H9 (cell line): ENCODE measurements at regions not wholly inside any gene's neighbourhood (a gene's known extent, or its start where the extent isn't known, plus 50 kb on each side); places are given as distances from the start of the nearest gene placed in this dataset.

Source experiments
- DNase-seq: peaks from one replicate; pipeline ENCODE4 v3.0.0-alpha.2; 2017
- H2AFZ ChIP-seq: one replicate; pipeline ENCODE4 v1.6.1; 2013; ENCODE audit warnings: mild to moderate bottlenecking, low read length, control low read depth, moderate library complexity
- H2AK5ac ChIP-seq: 2 replicates; pipeline ENCODE4 v1.6.1; 2013; ENCODE audit warnings: low read length, control low read depth, mixed read lengths; ENCODE audit not compliant: insufficient read length
- H2BK120ac ChIP-seq: one replicate; pipeline ENCODE4 v1.6.1; 2013; ENCODE audit warnings: low read depth, mild to moderate bottlenecking, low read length, control low read depth, inconsistent platforms; ENCODE audit not compliant: poor library complexity, severe bottlenecking
- H2BK12ac ChIP-seq: 2 replicates; pipeline ENCODE4 v1.6.1; 2013; ENCODE audit warnings: low read length, control low read depth, mixed read lengths, low read depth; ENCODE audit not compliant: insufficient read length
- H2BK15ac ChIP-seq: 2 replicates; pipeline ENCODE4 v1.6.1; 2013; ENCODE audit warnings: low read depth, low read length, control low read depth
- H2BK20ac ChIP-seq: one replicate; pipeline ENCODE4 v1.6.1; 2013; ENCODE audit warnings: low read depth, mild to moderate bottlenecking, low read length, control low read depth, inconsistent platforms; ENCODE audit not compliant: poor library complexity, severe bottlenecking
- H2BK5ac ChIP-seq: 2 replicates; pipeline ENCODE4 v1.6.1; 2013; ENCODE audit warnings: low read length, control low read depth, mixed read lengths; ENCODE audit not compliant: insufficient read length
- H3K14ac ChIP-seq: 2 replicates; pipeline ENCODE4 v1.6.1; 2013; ENCODE audit warnings: low read length, control low read depth; ENCODE audit not compliant: insufficient read depth
- H3K18ac ChIP-seq: 2 replicates; pipeline ENCODE4 v1.6.1; 2013; ENCODE audit warnings: low read depth, mild to moderate bottlenecking, mixed read lengths, low read length, control low read depth; ENCODE audit not compliant: insufficient read length
- H3K23ac ChIP-seq: 2 replicates; pipeline ENCODE4 v1.6.1; 2013; ENCODE audit warnings: low read length, control low read depth, mixed read lengths, low read depth; ENCODE audit not compliant: insufficient read length
- H3K23me2 ChIP-seq: 2 replicates; pipeline ENCODE4 v1.6.1; 2013; ENCODE audit warnings: low read depth, mild to moderate bottlenecking, mixed read lengths, low read length, control low read depth; ENCODE audit not compliant: insufficient read length, poor library complexity, severe bottlenecking
- H3K27ac ChIP-seq: 2 replicates; pipeline ENCODE4 v1.5.1; 2013; ENCODE audit warnings: low read length, control low read depth, mixed read lengths, low read depth; ENCODE audit not compliant: insufficient read length
- H3K27me3 ChIP-seq: 2 replicates; pipeline ENCODE4 v1.6.1; 2013; ENCODE audit warnings: low read length, control low read depth, inconsistent platforms; ENCODE audit not compliant: insufficient read depth
- H3K4ac ChIP-seq: 2 replicates; pipeline ENCODE4 v1.6.1; 2013; ENCODE audit warnings: low read depth, mild to moderate bottlenecking, control low read depth, inconsistent platforms, low read length, moderate library complexity
- H3K4me1 ChIP-seq: 2 replicates; pipeline ENCODE4 v1.6.1; 2013; ENCODE audit warnings: low read length, control low read depth, inconsistent platforms; ENCODE audit not compliant: insufficient read depth
- H3K4me2 ChIP-seq: 2 replicates; pipeline ENCODE4 v1.6.1; 2013; ENCODE audit warnings: low read length, control low read depth, mixed read lengths; ENCODE audit not compliant: insufficient read length, insufficient read depth
- H3K56ac ChIP-seq: 2 replicates; pipeline ENCODE4 v1.6.1; 2013; ENCODE audit warnings: low read depth, mild to moderate bottlenecking, mixed read lengths, low read length, control low read depth; ENCODE audit not compliant: insufficient read length
- H3K79me1 ChIP-seq: 2 replicates; pipeline ENCODE4 v1.6.1; 2013; ENCODE audit warnings: low read depth, mild to moderate bottlenecking, moderate library complexity, low read length, control low read depth, inconsistent platforms; ENCODE audit not compliant: insufficient read depth, poor library complexity, severe bottlenecking
- H3K79me2 ChIP-seq: 2 replicates; pipeline ENCODE4 v1.6.1; 2013; ENCODE audit warnings: low read length, control low read depth, inconsistent platforms; ENCODE audit not compliant: insufficient read depth
- H3K9ac ChIP-seq: 2 replicates; pipeline ENCODE4 v1.6.1; 2013; ENCODE audit warnings: low read length, control low read depth, mixed read lengths; ENCODE audit not compliant: insufficient read length; ENCODE audit errors: extremely low read depth
- H3K9me3 ChIP-seq: one replicate; pipeline ENCODE4 v1.6.1; 2013; ENCODE audit warnings: low read depth, low read length, inconsistent platforms; ENCODE audit not compliant: control insufficient read depth
- H3T11ph ChIP-seq: one replicate; pipeline ENCODE4 v1.6.1; 2013; ENCODE audit warnings: mild to moderate bottlenecking, low read length, control low read depth, inconsistent platforms
- H4K20me1 ChIP-seq: one replicate; pipeline ENCODE4 v1.6.1; 2013; ENCODE audit not compliant: control insufficient read depth, insufficient read length, insufficient read depth
- H4K5ac ChIP-seq: 2 replicates; pipeline ENCODE4 v1.6.1; 2013; ENCODE audit warnings: low read depth, mild to moderate bottlenecking, mixed read lengths, low read length, control low read depth; ENCODE audit not compliant: insufficient read length
- H4K8ac ChIP-seq: replicated peaks from 2 replicates; pipeline ENCODE4 v1.6.1; 2013; ENCODE audit warnings: low read length, control low read depth, mixed read lengths, low read depth; ENCODE audit not compliant: insufficient read length
- H4K91ac ChIP-seq: 2 replicates; pipeline ENCODE4 v1.6.1; 2013; ENCODE audit warnings: low read depth, mild to moderate bottlenecking, moderate library complexity, mixed read lengths, low read length, control low read depth; ENCODE audit not compliant: insufficient read length
- H3K27ac Mint-ChIP-seq, 3 experiments: 2 replicates in 2 of 3; 3 replicates in 1 of 3; pipeline ENCODE4 v1.8.0; 2020 to 2021; ENCODE audit warnings: mixed read lengths in 3 of 3, mild to moderate bottlenecking in 1 of 3, moderate library complexity in 1 of 3
- H3K27me3 Mint-ChIP-seq: 2 replicates; pipeline ENCODE4 v1.8.0; 2021; ENCODE audit warnings: low read depth, mild to moderate bottlenecking, moderate library complexity, mixed read lengths
- H3K36me3 Mint-ChIP-seq, 3 experiments: 2 replicates in 2 of 3; 3 replicates in 1 of 3; pipeline ENCODE4 v1.8.0; 2020 to 2021; ENCODE audit warnings: low read depth in 3 of 3, mixed read lengths in 3 of 3; ENCODE audit not compliant: insufficient read depth in 1 of 3
- H3K4me1 Mint-ChIP-seq, 2 experiments: 2 replicates each; pipeline ENCODE4 v1.8.0; 2020; ENCODE audit warnings: mixed read lengths in 2 of 2
- H3K4me3 Mint-ChIP-seq, 2 experiments: 2 replicates in 1 of 2; 3 replicates in 1 of 2; pipeline ENCODE4 v1.8.0; 2020 to 2021; ENCODE audit warnings: mild to moderate bottlenecking in 2 of 2, mixed read lengths in 2 of 2, moderate library complexity in 1 of 2
- H3K9me3 Mint-ChIP-seq, 2 experiments: 2 replicates in 1 of 2; 3 replicates in 1 of 2; pipeline ENCODE4 v1.8.0; 2020; ENCODE audit warnings: mild to moderate bottlenecking in 2 of 2, mixed read lengths in 2 of 2, moderate library complexity in 1 of 2
- WGBS: extraction: QIAGEN DNeasy Blood & Tissue Kit; methylation state at CpG from one replicate; pipeline ENCODE4 v1.1.7; 2013; ENCODE audit warnings: missing lambda C conversion rate, low lambda C conversion rate, mixed read lengths; ENCODE audit not compliant: insufficient read length; ENCODE audit errors: extremely low coverage; 5-methylcytosine and 5-hydroxymethylcytosine counted together
- TF ChIP-seq, protein P1 (sequence below): fragments of 200-600 bp; sonication (generic); conservative IDR thresholded peaks from 3 replicates; pipeline ENCODE4 v1.8.0; 2021; ENCODE audit warnings: antibody characterized with exemption, mild to moderate bottlenecking

DNA sequence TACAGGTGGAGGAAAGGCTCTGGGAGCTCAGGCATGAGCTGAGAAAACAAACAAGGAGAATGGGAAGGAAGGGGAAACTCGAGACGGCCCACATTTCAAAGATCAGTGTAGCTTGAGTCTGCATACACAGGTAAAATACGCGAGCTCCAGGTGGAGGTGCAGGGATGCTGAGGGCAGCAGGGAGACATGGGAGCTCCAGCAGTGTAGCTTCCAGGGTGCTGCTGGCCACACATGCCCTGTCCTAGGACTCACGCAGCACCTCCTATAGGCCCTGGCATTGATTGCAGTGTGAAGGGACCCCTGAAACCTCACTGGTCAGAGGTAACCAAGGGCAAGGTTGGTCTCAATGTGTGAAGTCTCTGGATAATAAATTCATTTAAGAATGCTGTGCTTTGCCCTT lies 362.8 kb upstream of the HS6ST1 start:
- Histone ChIP-seq H2BK5ac (no peak overlapping the region), H2BK15ac (no peak overlapping the region), H3K27ac (no peak overlapping the region), H2AFZ (no peak overlapping the region), H3K4ac (no peak overlapping the region), H3K4me1 (no peaks in the 10 kb centered on the region), H2BK12ac (no peak overlapping the region), H2AK5ac (no peak overlapping the region), H3K14ac (no peak overlapping the region), H3K18ac (no peak overlapping the region), H2BK120ac (no peak overlapping the region), H3K9me3 (no peaks in the 10 kb centered on the region), H3K56ac (no peak overlapping the region), H3K79me2 (no peaks in the 10 kb centered on the region), H3K23me2 (no peaks in the 10 kb centered on the region), H3K79me1 (no peaks in the 10 kb centered on the region), H4K5ac (no peak overlapping the region), H4K91ac (no peak overlapping the region), H2BK20ac (no peak overlapping the region), H3K23ac (no peak overlapping the region), H3K4me2 (no peak overlapping the region), H3T11ph (no peak overlapping the region), H4K8ac (no peak overlapping the region), H4K20me1 (no peaks in the 10 kb centered on the region), H3K27me3 (no peaks in the 10 kb centered on the region), H3K9ac (no peak overlapping the region)
- peaks cover 6 to 8% of the 10 kb centered on the region in 2 experiments for H3K9me3 Mint-ChIP-seq
- no CpG with 5 or more reads among the region's 5 CpGs for WGBS
- peak overlapping the region in 1 of 3 experiments; percentile 62; a peak in 2 of 7 replicates for H3K27ac Mint-ChIP-seq
- peaks cover 29 to 30% of the 10 kb centered on the region in 2 experiments for H3K4me1 Mint-ChIP-seq
- TF ChIP-seq, protein P1, sequence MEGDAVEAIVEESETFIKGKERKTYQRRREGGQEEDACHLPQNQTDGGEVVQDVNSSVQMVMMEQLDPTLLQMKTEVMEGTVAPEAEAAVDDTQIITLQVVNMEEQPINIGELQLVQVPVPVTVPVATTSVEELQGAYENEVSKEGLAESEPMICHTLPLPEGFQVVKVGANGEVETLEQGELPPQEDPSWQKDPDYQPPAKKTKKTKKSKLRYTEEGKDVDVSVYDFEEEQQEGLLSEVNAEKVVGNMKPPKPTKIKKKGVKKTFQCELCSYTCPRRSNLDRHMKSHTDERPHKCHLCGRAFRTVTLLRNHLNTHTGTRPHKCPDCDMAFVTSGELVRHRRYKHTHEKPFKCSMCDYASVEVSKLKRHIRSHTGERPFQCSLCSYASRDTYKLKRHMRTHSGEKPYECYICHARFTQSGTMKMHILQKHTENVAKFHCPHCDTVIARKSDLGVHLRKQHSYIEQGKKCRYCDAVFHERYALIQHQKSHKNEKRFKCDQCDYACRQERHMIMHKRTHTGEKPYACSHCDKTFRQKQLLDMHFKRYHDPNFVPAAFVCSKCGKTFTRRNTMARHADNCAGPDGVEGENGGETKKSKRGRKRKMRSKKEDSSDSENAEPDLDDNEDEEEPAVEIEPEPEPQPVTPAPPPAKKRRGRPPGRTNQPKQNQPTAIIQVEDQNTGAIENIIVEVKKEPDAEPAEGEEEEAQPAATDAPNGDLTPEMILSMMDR, result peak; percentile 64
- H3K36me3 Mint-ChIP-seq, result peaks cover 0 to 4% (median 3%) of the 10 kb centered on the region in 3 experiments; a peak in 2 of 7 replicates
- H3K4me3 Mint-ChIP-seq, result no peak overlapping the region
- DNase-seq, result peak; percentile 61
- H3K27me3 Mint-ChIP-seq, result no peaks in the 10 kb centered on the region; the same call in 1 of the 2 replicates
